SK-N-SH (cell line): ENCODE measurements at regions not wholly inside any gene's neighbourhood (a gene's known extent, or its start where the extent isn't known, plus 50 kb on each side); places are given as distances from the start of the nearest gene placed in this dataset.

ENCODE experiments used
- EP300 ChIP-seq, 2 experiments: IDR thresholded peaks; 2 replicates each; pipeline versions ENCODE4 v1.4.0 to v1.6.1; 2012; ENCODE audit warnings: borderline replicate concordance in 1 of 2, low read depth in 1 of 2, low read length in 1 of 2
- EZH2phosphoT487 ChIP-seq: fragments of 200-600 bp; sonication (generic); IDR thresholded peaks from 2 replicates; pipeline ENCODE4 v1.6.1; 2017; ENCODE audit warnings: low read depth, mixed run types, mild to moderate bottlenecking, antibody characterized with exemption, moderate library complexity, borderline replicate concordance
- MEF2A ChIP-seq: IDR thresholded peaks from 2 replicates; pipeline ENCODE4 v1.4.0; 2012; ENCODE audit warnings: low read depth, borderline replicate concordance
- NFIC ChIP-seq: IDR thresholded peaks from 2 replicates; pipeline ENCODE4 v1.4.0; 2012; ENCODE audit warnings: borderline replicate concordance
- TF ChIP-seq, protein P1 (sequence below): fragments of 200-600 bp; sonication (generic); IDR thresholded peaks from 2 replicates; pipeline ENCODE4 v1.6.1; 2017; ENCODE audit warnings: antibody characterized with exemption, mild to moderate bottlenecking, moderate library complexity
- TF ChIP-seq, protein P2 (sequence below): IDR thresholded peaks from 2 replicates; pipeline ENCODE4 v1.6.1; 2012; ENCODE audit warnings: mild to moderate bottlenecking, low read depth, low read length, moderate library complexity

DNA sequence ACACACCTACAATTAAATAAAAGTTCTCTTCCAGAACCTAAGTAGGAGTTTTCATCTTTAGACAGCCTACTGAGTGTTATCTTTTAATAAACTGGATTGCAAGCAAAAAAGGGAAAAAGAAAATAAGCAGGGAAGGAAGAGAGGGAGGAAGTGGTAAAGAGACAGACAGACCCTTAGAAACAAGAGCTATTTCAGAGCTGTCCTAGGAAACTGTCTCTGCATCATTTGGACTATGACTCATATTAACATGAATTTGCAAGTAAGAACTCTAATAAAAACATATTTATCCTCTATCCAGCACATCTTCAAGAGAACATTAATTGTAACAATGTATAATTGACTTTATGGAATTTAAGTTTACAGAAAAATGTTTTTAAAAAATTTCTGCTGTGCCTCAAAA is 438.8 kb upstream of the USP15 start:
- TF ChIP-seq, protein P1, sequence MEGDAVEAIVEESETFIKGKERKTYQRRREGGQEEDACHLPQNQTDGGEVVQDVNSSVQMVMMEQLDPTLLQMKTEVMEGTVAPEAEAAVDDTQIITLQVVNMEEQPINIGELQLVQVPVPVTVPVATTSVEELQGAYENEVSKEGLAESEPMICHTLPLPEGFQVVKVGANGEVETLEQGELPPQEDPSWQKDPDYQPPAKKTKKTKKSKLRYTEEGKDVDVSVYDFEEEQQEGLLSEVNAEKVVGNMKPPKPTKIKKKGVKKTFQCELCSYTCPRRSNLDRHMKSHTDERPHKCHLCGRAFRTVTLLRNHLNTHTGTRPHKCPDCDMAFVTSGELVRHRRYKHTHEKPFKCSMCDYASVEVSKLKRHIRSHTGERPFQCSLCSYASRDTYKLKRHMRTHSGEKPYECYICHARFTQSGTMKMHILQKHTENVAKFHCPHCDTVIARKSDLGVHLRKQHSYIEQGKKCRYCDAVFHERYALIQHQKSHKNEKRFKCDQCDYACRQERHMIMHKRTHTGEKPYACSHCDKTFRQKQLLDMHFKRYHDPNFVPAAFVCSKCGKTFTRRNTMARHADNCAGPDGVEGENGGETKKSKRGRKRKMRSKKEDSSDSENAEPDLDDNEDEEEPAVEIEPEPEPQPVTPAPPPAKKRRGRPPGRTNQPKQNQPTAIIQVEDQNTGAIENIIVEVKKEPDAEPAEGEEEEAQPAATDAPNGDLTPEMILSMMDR = no peak
- TF ChIP-seq, protein P2, sequence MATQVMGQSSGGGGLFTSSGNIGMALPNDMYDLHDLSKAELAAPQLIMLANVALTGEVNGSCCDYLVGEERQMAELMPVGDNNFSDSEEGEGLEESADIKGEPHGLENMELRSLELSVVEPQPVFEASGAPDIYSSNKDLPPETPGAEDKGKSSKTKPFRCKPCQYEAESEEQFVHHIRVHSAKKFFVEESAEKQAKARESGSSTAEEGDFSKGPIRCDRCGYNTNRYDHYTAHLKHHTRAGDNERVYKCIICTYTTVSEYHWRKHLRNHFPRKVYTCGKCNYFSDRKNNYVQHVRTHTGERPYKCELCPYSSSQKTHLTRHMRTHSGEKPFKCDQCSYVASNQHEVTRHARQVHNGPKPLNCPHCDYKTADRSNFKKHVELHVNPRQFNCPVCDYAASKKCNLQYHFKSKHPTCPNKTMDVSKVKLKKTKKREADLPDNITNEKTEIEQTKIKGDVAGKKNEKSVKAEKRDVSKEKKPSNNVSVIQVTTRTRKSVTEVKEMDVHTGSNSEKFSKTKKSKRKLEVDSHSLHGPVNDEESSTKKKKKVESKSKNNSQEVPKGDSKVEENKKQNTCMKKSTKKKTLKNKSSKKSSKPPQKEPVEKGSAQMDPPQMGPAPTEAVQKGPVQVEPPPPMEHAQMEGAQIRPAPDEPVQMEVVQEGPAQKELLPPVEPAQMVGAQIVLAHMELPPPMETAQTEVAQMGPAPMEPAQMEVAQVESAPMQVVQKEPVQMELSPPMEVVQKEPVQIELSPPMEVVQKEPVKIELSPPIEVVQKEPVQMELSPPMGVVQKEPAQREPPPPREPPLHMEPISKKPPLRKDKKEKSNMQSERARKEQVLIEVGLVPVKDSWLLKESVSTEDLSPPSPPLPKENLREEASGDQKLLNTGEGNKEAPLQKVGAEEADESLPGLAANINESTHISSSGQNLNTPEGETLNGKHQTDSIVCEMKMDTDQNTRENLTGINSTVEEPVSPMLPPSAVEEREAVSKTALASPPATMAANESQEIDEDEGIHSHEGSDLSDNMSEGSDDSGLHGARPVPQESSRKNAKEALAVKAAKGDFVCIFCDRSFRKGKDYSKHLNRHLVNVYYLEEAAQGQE = no peak
- TF ChIP-seq MEF2A = no peak
- TF ChIP-seq EZH2phosphoT487 = no peak
- no peak for TF ChIP-seq EP300 (IDR thresholded peaks at IDR 0.05; ENCODE audit: borderline replicate concordance in 1 of 2, low read depth in 1 of 2, low read length in 1 of 2)
- TF ChIP-seq NFIC = no peak
